H1 (cell line): ENCODE measurements at regions not wholly inside any gene's neighbourhood (a gene's known extent, or its start where the extent isn't known, plus 50 kb on each side); places are given as distances from the start of the nearest gene placed in this dataset.

Experiments
- ATF2 ChIP-seq: IDR thresholded peaks from 2 replicates; pipeline ENCODE4 v1.6.1; 2012; ENCODE audit warnings: low read length, inconsistent platforms
- CHD2 ChIP-seq: IDR thresholded peaks from 2 replicates; pipeline ENCODE4 v1.6.1; 2012; ENCODE audit warnings: low read length, improper control_type of control experiment
- CHD7 ChIP-seq: fragments of 300-600 bp; sonication (generic); IDR thresholded peaks from 2 replicates; pipeline ENCODE4 v1.7.1; 2012; ENCODE audit warnings: low read length, moderate library complexity, mild to moderate bottlenecking, inconsistent platforms; ENCODE audit not compliant: insufficient replicate concordance
- EGR1 ChIP-seq: IDR thresholded peaks from 2 replicates; pipeline ENCODE4 v1.6.1; 2011; ENCODE audit warnings: low read depth, low read length, borderline replicate concordance
- FOSL1 ChIP-seq: IDR thresholded peaks from 2 replicates; pipeline ENCODE4 v1.6.1; 2011; ENCODE audit warnings: mild to moderate bottlenecking, low read depth, low read length, moderate library complexity; ENCODE audit not compliant: insufficient read depth
- KDM1A ChIP-seq: fragments of 200-600, 300-600 bp; sonication (generic); IDR thresholded peaks from 2 replicates; pipeline ENCODE4 v1.7.1; 2016; ENCODE audit warnings: mild to moderate bottlenecking, low read length, borderline replicate concordance
- NANOG ChIP-seq: IDR thresholded peaks from 2 replicates; pipeline ENCODE4 v1.6.1; 2011; ENCODE audit warnings: low read length, low read depth, mild to moderate bottlenecking, inconsistent platforms; ENCODE audit not compliant: insufficient read depth, poor library complexity, severe bottlenecking

- TF ChIP-seq ATF2 = no peak
- no peak for TF ChIP-seq CHD2
- no peak for TF ChIP-seq NANOG
- no peak for TF ChIP-seq FOSL1
- TF ChIP-seq CHD7 = no peak
- TF ChIP-seq KDM1A = no peak
- TF ChIP-seq EGR1 = no peak
Observed at GRCh38 chr17:15893658-15894024, 51.3 kb upstream of the ADORA2B start (continued).
